K562 (cell line): ENCODE measurements at regions not wholly inside any gene's neighbourhood (a gene's known extent, or its start where the extent isn't known, plus 50 kb on each side); places are given as distances from the start of the nearest gene placed in this dataset.

Source experiments
- ATAC-seq: fragments of 200-7000 bp; cut with Tn5 transposase; 3 replicates; pipeline ENCODE4 v1.9.1; 2020; ENCODE audit warnings: moderate library complexity
- BruUV-seq: library from RNA; stranded (reverse); fragments of 400-500 nt; replicated peaks from 2 replicates; lab custom pipeline; 2021; lab: Mats Ljungman, UMichigan
- CTCF ChIA-PET: fragments of 300-600 bp; formaldehyde crosslinking; extraction: SDS; loops from one replicate; lab custom pipeline; 2021; ENCODE audit warnings: low intra/inter-chr PET ratio; lab: Yijun Ruan, JAX
- POLR2A ChIA-PET: fragments of 300-600, 350-650 bp; sonication (Branson Sonifier 250); formaldehyde crosslinking; extraction: SDS; loops from one replicate; lab custom pipeline; 2021; ENCODE audit warnings: antibody characterized with exemption, inconsistent platforms; lab: Yijun Ruan, JAX
- DNase-seq, 4 experiments: peaks; one replicate each; pipeline versions ENCODE4 v3.0.0 to v3.0.0-alpha.2; 2011 to 2018; ENCODE audit warnings: low spot score in 3 of 4, mixed read lengths in 3 of 4; ENCODE audit errors: extremely low read depth in 1 of 4
- FAIRE-seq: peaks from 2 replicates; lab custom pipeline; 2011; peaks lifted over from hg19 to GRCh38; lab: Jason Lieb, UNC
- H2AFZ ChIP-seq: 2 replicates; pipeline ENCODE4 v1.6.0; 2011; ENCODE audit warnings: low read depth, low read length, control low read depth, inconsistent platforms
- H3K27ac ChIP-seq: fragments of 200-600 bp; 3 replicates; pipeline ENCODE4 v1.8.0; 2011; ENCODE audit warnings: low read depth, mild to moderate bottlenecking, control low read depth, inconsistent platforms, low read length, moderate library complexity, mixed read lengths; ENCODE audit errors: extremely low read depth
- H3K27me3 ChIP-seq, 2 experiments: fragments of 300-600 bp in 1 of 2; 2 replicates in 1 of 2; 3 replicates in 1 of 2; pipeline versions ENCODE4 v1.6.0 to v1.8.0; 2011; ENCODE audit warnings: inconsistent platforms in 2 of 2, low read length in 2 of 2, mild to moderate bottlenecking in 1 of 2, mixed read lengths in 1 of 2, moderate library complexity in 1 of 2; ENCODE audit not compliant: control insufficient read depth in 2 of 2, insufficient read depth in 2 of 2
- H3K36me3 ChIP-seq: fragments of 300-600 bp; 3 replicates; pipeline ENCODE4 v1.8.0; 2011; ENCODE audit warnings: mild to moderate bottlenecking, low read length, inconsistent platforms; ENCODE audit not compliant: control insufficient read depth, insufficient read depth
- H3K4me1 ChIP-seq, 2 experiments: fragments of 200-600 bp in 1 of 2; replicated peaks in 1 of 2; 2 replicates in 1 of 2; 3 replicates in 1 of 2; pipeline versions ENCODE4 v1.5.1 to v1.8.0; 2011; ENCODE audit warnings: inconsistent platforms in 2 of 2, low read length in 2 of 2, mild to moderate bottlenecking in 1 of 2, mixed read lengths in 1 of 2, moderate library complexity in 1 of 2; ENCODE audit not compliant: control insufficient read depth in 2 of 2, insufficient read depth in 2 of 2
- H3K4me2 ChIP-seq: 2 replicates; pipeline ENCODE4 v1.6.1; 2011; ENCODE audit warnings: low read length, control low read depth, inconsistent platforms, mixed read lengths; ENCODE audit not compliant: insufficient read depth
- H3K4me3 ChIP-seq: fragments of 200-600 bp; sonication (generic), shearing (Covaris generic); 2 replicates; pipeline ENCODE4 v1.5.1; 2016; ENCODE audit warnings: control low read depth, inconsistent platforms
- H3K79me2 ChIP-seq: fragments of 200-600 bp; 3 replicates; pipeline ENCODE4 v1.8.0; 2011; ENCODE audit warnings: low read length, inconsistent platforms; ENCODE audit not compliant: control insufficient read depth, insufficient read depth
- H3K9ac ChIP-seq, 2 experiments: 2 replicates each; pipeline versions ENCODE4 v1.6.0 to v1.6.1; 2011; ENCODE audit warnings: low read depth in 2 of 2, low read length in 2 of 2, control low read depth in 1 of 2, inconsistent platforms in 1 of 2, mild to moderate bottlenecking in 1 of 2, mixed read lengths in 1 of 2; ENCODE audit not compliant: insufficient read depth in 1 of 2
- H3K9me1 ChIP-seq: one replicate; pipeline ENCODE4 v1.6.0; 2011; ENCODE audit warnings: inconsistent platforms, mild to moderate bottlenecking, low read length, moderate library complexity; ENCODE audit not compliant: control insufficient read depth, insufficient read depth
- H3K9me3 ChIP-seq: replicated peaks from 2 replicates; pipeline ENCODE4 v1.5.1; 2011; ENCODE audit warnings: low read depth, low read length, inconsistent platforms; ENCODE audit not compliant: control insufficient read depth, insufficient read depth
- H4K20me1 ChIP-seq: replicated peaks from 2 replicates; pipeline ENCODE4 v1.6.1; 2011; ENCODE audit warnings: low read length, inconsistent platforms, mixed read lengths; ENCODE audit not compliant: control insufficient read depth, insufficient read depth
- ARID1B ChIP-seq: fragments of 450-650 bp; IDR thresholded peaks from 2 replicates; pipeline ENCODE4 v1.6.1; 2016; ENCODE audit warnings: antibody characterized with exemption, mild to moderate bottlenecking, inconsistent platforms
- NRF1 ChIP-seq, 2 experiments: fragments of 450-650 bp; IDR thresholded peaks in 1 of 2; conservative IDR thresholded peaks in 1 of 2; 2 replicates each; pipeline ENCODE4 v1.6.1; 2014; ENCODE audit warnings: mild to moderate bottlenecking in 2 of 2
- TRIM24 ChIP-seq, 2 experiments: fragments of 450-650 bp; IDR thresholded peaks; 2 replicates each; pipeline ENCODE4 v1.6.1; 2016
- ZBTB8A ChIP-seq: fragments of 450-650 bp; IDR thresholded peaks from 2 replicates; pipeline ENCODE4 v1.6.1; 2018; ENCODE audit warnings: mild to moderate bottlenecking, moderate library complexity; ENCODE audit not compliant: partially characterized antibody
- ZNF584 ChIP-seq: fragments of 200-800 bp; sonication (Bioruptor generic); IDR thresholded peaks from 2 replicates; pipeline ENCODE4 v1.6.1; 2016; ENCODE audit warnings: low read depth, mild to moderate bottlenecking, missing genetic modification characterization, missing compliant biosample characterization
- ZNF589 ChIP-seq: fragments of 200-800 bp; sonication (Bioruptor generic); IDR thresholded peaks from 2 replicates; pipeline ENCODE4 v1.6.1; 2016; ENCODE audit warnings: low read depth, missing genetic modification characterization, missing compliant biosample characterization
- WGBS: fragments of 100-300 bp; shearing (Covaris generic); methylation state at CpG from one replicate; pipeline ENCODE4 v1.1.6; 2016; ENCODE audit warnings: low coverage, mixed read lengths; ENCODE audit not compliant: insufficient coverage; ENCODE audit errors: missing lambda C conversion rate; 5-methylcytosine and 5-hydroxymethylcytosine counted together
- in situ Hi-C: fragments of 300-500 bp; cut with MboI; formaldehyde crosslinking; loops from 4 replicates; pipeline ENCODE4 v1.15.0; 2018; ENCODE audit warnings: inconsistent platforms, mixed read lengths
- intact Hi-C: fragments of 100-400 bp; cut with micrococcal nuclease; formaldehyde crosslinking; loops from 2 replicates; pipeline ENCODE4 v1.14.2; 2022
- TF ChIP-seq, protein P1 (sequence below): fragments of 450-650 bp; formaldehyde crosslinking; IDR thresholded peaks from 2 replicates; pipeline ENCODE4 v1.4.0; 2022; ENCODE audit warnings: mild to moderate bottlenecking, moderate library complexity
- TF ChIP-seq, protein P2 (sequence below): IDR thresholded peaks from 2 replicates; pipeline ENCODE4 v1.6.1; 2014; ENCODE audit warnings: antibody characterized with exemption

DNA sequence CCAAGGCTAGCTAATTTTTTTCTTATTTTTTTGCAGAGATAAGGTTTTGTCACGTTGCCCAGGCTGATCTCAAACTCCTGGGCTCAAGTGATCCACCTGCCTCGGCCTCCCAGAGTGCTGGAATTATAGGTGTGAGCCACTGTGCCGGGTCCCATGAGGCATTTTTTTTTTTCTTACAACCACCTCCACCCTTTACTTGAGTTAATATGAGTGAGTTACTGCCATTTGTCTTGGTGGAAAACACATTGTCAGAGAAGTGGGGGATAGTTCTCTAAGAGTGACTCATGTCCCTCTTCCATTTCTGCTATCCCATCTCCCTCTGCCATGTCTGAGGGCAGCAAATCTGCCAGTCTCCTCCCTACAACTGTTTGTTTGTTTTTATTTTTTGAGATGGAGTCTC lies 163.4 kb upstream of the CLINT1 start (continued):
- TF ChIP-seq NRF1 (conservative IDR thresholded peaks at IDR 0.05 in 1 of 2, IDR thresholded peaks at IDR 0.05 in 1 of 2) (peak; percentile 36; a peak in 1 of 4 replicates), ZNF584 (CRISPR knock-in tag) (no peak)

DNA sequence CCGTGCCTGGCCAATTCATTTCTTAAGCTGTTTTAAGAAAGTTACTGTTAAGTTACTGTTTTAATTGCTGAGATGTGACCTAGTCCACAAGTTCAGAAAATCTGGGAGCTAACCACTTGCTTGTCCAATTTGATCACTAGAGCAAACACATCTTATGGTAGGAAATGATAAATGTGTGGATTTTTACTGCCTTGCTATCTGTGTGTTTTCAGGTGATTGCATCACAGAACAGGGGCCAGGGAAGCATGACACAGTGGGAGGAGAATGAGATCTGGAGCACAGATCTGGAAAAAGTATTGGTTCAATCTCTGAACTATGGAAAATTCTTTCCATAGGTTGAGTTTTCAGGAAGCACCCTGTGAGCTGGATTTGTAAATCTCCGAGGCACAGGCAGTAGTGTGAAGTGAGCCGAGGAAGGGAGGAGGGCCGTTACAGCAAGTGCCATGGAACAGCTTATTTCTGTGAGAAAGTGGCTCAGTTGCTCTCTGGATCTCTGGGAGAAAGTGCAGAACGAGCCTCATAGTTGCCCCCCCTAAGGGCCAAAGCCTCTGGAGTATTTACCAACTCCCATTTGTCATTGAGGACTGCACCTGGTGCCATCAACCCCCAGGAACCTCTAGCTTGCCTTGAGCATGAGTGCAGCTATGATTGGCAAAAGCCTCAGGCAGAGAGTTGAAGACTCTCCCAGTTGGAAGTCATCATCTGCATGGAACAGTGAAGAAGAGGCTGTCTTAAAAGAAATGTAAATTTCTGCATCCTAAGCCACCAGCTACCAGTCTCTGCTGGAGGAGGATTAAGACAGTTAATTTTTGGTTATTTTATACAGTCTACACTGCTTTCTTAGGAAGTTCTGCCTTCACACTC lies 161.8 kb upstream of the CLINT1 start:
- no TSS peak for BruUV-seq
- no peaks in the 10 kb centered on the region for H4K20me1 ChIP-seq
- ChIA-PET CTCF (no interaction called here), POLR2A (interaction anchor here (0.7 kb wide), 1 partner anchor 9 kb away, joined by 3 read pairs; no protein-coding TSS in a partner anchor)
- H3K79me2 ChIP-seq = no peaks in the 10 kb centered on the region
- no peaks in the 10 kb centered on the region for H3K9me1 ChIP-seq
- no peak overlapping the region for H3K4me3 ChIP-seq
- H2AFZ ChIP-seq = no peak overlapping the region
- peak; percentile 63 for ATAC-seq
- no peak overlapping the region for H3K9ac ChIP-seq
- H3K4me2 ChIP-seq = no peak overlapping the region
- H3K4me1 ChIP-seq = no peaks in the 10 kb centered on the region; a peak in 1 of 5 replicates
- in situ Hi-C loops (no loop called here), intact Hi-C loops (no loop called here)
- H3K9me3 ChIP-seq = no peaks in the 10 kb centered on the region
- H3K36me3 ChIP-seq = no peaks in the 10 kb centered on the region
- FAIRE-seq = no peak
- H3K27me3 ChIP-seq = no peaks in the 10 kb centered on the region
- DNase-seq = no peak
- H3K27ac ChIP-seq = no peak overlapping the region
- WGBS = 1% methylated on average over 5 of the region's 5 CpGs
- TF ChIP-seq, protein P1, sequence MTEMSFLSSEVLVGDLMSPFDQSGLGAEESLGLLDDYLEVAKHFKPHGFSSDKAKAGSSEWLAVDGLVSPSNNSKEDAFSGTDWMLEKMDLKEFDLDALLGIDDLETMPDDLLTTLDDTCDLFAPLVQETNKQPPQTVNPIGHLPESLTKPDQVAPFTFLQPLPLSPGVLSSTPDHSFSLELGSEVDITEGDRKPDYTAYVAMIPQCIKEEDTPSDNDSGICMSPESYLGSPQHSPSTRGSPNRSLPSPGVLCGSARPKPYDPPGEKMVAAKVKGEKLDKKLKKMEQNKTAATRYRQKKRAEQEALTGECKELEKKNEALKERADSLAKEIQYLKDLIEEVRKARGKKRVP = peak; percentile 69; the same call in 1 of the 2 replicates
- no peak for TF ChIP-seq ZBTB8A
- TF ChIP-seq TRIM24 (IDR thresholded peaks at IDR 0.05) = peak; percentile 38 to 73; a peak in 2 of 4 replicates
- TF ChIP-seq ARID1B = peak; percentile 53; the same call in 1 of the 2 replicates
- TF ChIP-seq ZNF589 = peak; percentile 71
- TF ChIP-seq, protein P2, sequence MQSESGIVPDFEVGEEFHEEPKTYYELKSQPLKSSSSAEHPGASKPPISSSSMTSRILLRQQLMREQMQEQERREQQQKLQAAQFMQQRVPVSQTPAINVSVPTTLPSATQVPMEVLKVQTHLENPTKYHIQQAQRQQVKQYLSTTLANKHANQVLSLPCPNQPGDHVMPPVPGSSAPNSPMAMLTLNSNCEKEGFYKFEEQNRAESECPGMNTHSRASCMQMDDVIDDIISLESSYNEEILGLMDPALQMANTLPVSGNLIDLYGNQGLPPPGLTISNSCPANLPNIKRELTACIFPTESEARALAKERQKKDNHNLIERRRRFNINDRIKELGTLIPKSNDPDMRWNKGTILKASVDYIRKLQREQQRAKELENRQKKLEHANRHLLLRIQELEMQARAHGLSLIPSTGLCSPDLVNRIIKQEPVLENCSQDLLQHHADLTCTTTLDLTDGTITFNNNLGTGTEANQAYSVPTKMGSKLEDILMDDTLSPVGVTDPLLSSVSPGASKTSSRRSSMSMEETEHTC = no peak
